Stimulated activated CD4-positive, alpha-beta T cell treated with anti-CD3 and anti-CD28 coated beads, Interleukin-12 subunit alpha, Interleukin-12 subunit beta, amount 100 ng/mL, for 48 hours (primary cell): ENCODE measurements at regions not wholly inside any gene's neighbourhood (a gene's known extent, or its start where the extent isn't known, plus 50 kb on each side); places are given as distances from the start of the nearest gene placed in this dataset.
A peak's percentile ranks its signal among the peaks of the same experiment; 100 is the strongest.
"Not testable (repeated sequence)": the region's sequence is repeated elsewhere in the genome, so short reads cannot be mapped to it uniquely, and the experiment has no call there.

Experiments used
- DNase-seq, 3 donors: peaks; one replicate each; pipeline ENCODE4 v3.0.0-alpha.2; 2020; ENCODE audit warnings: low read depth in 2 of 3, low spot score in 1 of 3

DNA sequence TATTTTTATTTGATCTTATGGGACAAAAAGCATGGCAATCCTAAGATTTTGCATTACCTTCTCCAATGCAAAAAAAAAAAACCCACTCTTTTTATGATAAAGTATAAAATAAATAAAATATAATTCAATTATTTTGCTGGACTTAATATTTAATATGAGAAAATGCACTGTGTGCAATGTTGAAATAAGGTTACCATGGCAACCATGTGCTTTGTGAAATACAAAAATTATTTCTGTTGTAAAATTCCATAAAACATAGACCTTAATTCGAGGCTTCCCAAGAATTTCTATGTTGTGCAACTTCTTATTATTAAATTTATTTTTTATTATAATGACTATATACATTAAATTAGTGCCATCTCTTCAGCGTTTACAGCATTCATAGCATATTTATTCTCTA is 989.5 kb downstream of the MRPL39 start:
- DNase-seq, result no peak

DNA sequence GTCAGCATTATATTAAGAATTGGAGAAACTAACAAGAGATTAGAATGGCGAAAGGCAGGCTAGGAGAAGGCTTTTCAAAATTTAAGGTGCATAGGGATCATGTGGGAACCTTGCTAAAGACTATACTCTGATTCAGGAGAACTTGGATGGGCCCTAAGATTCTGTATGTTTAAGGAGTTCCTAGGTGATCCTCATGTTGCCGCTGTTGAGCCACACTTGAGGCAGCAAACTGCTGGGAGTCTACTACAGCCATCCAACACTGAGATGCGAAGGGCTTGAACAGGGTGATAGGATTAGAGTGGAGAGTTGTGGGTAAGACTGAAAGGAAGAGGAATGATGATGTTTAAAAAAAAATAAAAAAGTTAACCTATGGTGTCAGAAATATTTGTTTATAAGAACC is 1013.2 kb downstream of the MRPL39 start:
- no peak for DNase-seq

DNA sequence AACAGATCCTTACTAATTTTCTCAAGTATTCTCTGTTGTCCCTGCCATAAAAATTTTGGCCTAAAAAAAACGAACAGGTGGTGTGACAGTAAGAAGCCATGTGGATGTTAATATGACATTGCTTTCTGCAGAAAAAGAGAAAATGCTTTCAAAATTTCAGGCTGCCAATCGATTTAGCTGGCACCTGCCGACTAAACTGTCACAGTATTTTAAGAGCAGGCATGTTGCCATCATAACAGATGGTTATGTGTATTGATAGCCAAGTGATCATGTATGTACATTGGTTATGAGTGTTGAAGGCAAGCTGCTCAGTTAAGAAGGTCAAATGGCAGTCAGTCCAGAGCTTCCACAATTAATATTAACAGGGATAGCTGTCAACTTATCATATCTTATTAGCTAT is 1017.0 kb downstream of the MRPL39 start:
- no peak for DNase-seq

DNA sequence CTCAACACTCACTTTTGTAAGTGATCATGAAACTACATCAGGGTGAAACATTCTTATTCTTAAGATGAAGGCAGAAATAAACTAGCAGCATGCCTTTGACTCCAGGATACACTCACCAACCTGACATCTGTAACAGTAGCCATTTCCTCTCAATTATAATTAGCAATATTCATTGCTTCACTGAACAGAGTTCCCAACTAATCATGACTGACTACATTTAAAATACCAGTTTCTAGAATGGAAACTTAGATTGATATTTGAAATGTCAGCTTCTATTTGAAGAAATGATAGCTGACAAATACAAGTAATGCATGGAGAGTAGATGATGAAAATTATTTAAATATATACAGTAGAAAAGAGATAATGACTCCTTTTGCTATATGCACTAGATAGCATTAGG is 1023.8 kb downstream of the MRPL39 start:
- DNase-seq, result no peak

DNA sequence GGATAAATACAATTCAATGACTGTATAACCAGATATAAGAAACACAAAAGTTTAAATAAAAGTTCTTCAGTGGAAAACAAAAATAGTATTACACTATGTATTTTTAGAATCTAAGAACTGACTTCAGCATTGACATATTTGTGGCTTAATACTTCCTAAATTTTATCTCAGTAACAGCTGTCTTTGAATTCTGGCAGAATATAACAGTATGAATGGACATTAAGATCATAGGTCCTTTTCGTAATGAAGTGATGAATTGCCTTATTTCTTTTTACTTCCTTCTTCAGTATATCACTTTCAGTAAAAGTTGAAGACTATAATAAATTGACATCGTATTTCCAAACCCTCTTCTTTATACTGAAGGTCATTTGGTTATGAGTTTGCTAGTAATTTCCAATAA is 1030.0 kb downstream of the MRPL39 start:
- no peak for DNase-seq

DNA sequence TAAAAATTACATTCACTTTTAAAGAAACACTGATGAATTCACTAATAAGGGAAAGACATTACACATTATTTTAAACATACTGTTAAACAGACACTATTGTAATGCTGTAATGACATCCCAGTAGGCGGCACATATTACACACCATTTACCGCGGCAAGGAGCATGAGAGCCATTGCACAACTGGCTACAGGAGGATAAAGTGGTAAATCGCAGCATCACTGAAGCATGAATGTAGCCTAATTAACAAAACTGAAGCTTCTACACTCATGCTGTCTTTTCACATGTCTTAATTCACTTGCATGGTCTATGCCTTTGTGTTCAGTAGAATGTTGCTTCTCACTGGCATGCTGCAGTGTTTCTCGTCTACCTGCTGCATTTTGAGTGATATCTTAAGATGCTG is 1046.0 kb downstream of the MRPL39 start:
- no peak for DNase-seq

DNA sequence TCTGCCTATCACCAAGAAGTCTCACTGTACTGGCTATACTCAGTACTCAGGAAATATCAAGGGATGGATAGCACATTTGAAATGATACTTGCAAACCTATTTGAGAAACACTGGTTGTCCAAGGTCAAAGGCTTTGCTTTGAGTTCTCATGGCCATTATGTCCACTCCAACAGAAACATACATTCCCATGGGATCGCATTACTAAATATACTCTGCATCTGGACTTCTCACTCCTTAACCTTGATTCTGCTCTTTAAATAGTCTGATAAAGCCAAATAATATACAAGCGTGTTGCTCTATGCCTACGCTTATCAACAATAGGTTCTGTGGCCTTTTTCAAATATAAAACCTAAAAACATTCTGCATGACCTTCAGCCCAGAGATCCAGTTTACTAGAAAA is 1054.8 kb downstream of the MRPL39 start:
- no peak for DNase-seq

DNA sequence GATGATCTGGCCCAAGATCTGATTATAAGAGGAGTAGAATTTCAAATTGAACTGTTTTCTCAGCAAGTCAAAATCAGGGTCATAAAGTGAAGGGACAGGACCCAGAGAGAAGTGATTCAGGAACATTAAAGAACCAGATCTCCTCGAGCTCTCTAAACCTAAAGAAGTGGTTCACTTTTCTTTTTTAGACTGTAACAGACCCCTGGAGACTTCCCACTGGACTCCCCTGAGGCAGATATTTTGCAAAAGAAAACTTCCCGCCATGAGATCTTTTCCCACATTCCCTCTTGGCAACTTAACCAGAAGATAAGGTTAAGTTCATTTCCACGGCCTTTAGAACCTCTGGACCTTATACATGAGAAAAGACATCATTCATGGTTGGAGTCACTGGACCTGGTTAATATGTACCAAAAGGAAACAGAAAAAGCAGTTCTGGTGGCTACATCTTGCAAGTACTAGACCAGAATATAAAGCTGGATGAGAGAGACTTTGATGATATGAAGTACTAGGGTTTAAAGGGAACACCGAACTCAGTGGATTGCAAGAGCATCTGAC is 1061.4 kb downstream of the MRPL39 start:
- DNase-seq, result no peak

DNA sequence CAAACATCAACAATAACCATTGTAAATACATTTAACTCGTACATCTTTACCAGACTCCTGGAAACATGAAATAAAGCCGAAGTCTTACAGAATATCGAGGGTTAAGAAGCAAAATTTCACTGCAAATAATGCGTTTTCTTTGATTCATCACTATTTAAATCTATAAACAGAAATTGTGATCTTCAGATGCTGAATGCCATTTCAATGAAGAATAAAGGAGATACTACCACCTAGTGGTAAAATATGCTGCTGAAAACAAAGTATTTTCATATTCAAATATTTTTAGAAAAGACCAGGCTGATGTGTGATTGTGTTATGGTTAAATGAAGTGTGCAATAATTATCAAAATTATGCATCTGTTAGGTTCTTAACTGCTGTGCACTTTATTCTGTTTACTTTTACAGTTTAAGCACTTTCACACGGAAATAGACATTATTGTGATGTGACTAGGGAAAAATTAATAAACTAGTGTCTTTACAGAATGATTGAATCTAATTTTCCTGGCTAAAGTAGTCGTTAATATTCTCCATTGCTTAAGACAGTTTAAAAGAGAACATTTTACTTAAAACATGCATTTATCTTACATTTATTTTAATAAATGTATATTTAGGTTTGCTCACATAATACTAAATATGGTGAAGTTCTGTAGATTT is 1093.1 kb downstream of the MRPL39 start:
- DNase-seq, result no peak

DNA sequence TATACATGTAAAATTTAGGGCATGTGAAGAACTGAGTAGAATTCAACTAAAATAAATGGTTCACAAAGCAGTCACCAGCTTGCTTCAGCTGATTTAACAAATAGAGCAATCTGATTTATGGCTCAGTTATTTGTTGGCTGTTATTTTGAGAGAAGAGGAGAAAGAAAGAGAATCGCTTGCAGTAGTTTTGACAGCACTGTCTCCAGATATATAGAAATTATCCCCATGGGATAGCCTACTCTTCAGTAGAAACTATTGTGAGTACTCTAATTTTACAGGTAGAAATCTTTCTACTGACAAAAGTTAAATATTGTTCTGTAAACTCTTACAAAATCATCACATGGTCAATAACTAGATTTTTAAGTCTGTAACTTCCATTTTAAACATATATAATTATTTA is 1098.2 kb downstream of the MRPL39 start:
- no peak for DNase-seq

DNA sequence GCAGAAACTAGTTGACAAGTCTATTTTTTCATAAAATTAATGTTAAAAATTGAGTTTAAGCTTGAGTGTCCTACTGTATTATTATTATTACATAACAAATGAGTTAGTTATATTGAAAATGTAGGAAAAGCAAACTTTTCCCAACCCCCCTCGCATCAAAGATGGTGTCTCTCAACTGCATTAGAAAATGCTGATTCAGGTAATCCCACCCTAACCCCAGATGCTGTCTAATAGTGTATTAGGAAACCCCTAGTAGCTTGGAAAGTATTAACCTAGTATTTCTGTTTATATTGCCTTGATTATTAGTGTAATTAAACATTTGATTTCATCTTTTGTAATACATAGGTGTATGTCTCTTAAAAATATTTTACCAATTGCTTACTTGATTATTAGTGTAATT is 1120.3 kb downstream of the MRPL39 start:
- no peak for DNase-seq

DNA sequence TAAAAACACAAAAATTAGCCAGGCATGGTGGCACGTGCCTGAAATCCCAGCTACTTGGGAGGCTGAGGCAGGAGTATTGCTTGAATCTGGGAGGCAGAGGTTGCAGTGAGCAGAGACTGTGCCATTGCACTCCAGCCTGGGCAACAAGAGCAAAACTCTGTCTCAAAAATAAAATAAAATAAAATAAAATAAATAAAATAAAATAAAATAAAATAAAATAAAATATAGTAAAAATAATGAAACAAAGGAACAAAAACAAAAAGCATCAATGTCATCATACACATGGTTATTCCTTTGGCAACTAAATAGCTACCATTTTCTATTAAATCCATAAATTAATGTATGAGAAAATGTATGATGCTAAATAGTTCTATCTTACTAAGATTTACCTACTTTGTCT is 1123.9 kb downstream of the MRPL39 start:
- not testable (repeated sequence) for DNase-seq

DNA sequence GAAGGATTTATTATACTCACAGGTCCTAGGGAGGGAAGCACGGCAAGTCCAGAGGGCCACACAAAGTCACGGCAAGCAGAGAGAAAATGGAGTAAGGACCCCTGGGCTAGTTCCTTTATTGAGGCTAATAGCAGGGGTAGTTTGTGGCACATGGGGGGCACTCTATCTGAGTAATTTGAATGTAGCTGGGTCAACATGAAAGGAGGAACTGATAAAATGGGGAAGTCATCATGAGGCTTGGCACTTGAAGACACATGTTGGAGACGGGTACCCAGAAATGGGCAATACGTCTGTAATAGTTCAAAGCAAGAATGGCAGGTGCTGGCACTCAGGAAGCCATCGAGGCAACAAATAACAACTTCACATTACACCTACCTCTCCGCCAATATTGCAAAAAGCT is 1136.4 kb downstream of the MRPL39 start:
- DNase-seq, result no peak

DNA sequence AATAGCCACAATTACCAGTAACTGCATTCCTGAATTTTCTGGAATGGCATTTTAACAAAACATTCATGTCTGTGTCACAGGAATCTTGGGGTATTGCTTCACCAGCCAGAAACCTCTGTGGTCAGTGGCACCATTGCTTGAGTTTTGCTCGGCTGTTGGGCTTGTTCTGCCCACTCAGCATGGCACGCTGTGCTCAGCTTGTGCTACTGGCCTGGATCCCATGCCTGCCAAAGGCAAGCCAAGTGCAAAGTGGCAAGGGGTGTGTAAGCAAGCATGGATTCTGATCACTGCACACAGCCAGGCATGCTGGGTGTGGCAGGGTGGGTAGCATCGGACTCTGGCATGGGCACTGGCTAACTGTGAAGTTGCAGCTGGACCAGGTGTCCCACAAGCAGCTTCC is 1150.9 kb downstream of the MRPL39 start:
- DNase-seq, result no peak

DNA sequence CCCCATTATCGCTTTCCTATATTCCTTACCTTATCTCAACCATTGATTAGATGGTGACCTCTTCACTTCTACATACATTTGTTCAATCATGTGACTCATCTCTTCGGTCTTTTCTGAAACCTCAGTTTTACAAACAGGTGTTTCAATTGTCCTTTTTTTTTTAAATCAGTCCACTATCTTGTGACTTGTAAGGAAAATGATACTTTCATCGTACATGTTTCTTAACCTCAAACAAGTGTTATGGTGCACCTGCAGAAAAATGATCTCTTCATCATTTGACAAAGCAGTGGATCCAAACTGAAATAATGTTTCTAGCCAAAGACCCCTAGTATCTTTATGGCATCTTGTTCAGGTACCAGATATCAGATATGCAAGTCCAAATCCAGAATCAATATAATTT is 1157.2 kb downstream of the MRPL39 start:
- DNase-seq, result no peak

DNA sequence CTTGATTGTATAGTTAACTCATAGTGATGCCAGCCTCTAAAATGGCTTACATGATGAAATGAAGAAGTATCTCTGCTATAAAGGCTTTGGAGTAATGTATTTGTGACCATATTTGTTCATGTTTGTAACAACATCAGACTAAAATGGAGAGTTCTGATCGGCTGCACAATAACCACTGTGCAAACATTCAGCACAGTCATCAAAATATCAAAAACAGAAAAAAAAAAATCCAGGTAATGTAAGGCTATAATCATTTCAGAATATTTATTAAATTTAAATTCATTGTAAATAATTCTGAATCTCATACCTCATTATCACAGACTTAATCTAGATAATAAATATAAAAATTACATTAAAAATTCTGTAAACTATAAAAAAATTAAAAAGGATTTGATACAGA is 1161.8 kb downstream of the MRPL39 start:
- no peak for DNase-seq

DNA sequence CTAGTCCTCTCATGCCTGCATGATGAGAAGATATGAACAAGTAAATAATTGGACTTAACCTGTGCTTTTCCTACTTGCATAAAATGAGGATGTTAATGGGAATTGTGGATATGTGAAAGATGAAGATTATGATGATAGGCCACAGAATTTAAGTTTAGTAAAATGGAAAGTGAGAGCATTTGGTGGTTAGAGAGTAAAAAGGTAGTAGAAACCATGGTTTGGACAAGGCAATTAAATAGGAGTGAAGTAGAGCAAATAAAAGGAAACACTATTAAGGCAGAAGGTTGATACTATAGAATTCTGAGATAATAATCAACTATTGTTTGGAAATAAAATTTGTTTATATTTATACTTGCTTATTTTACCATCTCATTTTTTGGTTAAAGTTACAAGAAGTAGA is 1162.5 kb downstream of the MRPL39 start:
- no peak for DNase-seq

DNA sequence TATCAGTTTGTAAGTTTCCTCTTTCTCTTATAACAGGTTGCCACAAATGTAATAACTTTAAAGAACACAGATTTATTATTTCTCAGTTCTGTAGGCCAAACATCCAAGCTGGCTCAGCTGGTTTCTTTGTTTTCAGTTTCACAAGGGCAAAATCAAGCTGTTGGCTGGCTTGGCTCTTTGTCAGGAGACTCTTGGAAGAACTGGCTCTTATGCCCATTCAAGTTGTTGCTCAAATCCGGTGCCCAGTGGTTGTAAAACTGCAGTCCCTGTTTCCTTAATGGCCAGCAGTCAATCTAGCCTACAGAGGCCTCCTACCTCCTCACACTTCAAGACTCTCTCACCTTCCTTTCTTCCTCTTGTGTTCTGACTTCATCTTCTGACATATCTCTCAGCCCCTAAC is 1171.0 kb downstream of the MRPL39 start:
- no peak for DNase-seq

DNA sequence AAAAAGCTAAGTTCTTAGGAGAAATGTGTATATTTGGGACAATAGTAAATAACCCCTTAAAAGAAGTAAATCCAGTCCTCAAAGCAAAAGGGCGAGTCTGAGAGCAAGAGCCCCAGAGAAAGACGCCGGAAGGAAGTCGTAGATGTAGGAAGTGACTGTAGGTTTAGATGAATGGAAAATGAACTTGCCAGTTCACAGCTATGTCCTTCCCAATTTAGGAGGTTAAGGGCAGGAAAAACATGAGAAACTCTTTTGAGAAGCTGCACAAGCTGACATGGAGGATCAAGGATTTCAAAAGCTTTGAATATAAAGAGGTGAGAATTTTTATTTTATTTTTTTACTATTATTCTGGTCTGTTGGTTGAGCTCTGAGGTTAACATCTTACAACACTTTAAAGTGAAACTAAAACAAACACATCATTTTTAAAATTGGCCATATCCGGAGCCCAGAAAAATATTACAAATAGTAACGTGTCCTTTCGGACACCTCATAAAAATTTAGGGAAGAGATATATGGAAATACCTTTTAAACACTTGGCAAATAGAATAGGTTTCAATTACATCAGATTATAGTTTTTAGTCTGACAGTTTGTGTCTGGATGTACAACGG is 1178.6 kb downstream of the MRPL39 start:
- DNase-seq, result peak in 1 of 3 donors; percentile 3

DNA sequence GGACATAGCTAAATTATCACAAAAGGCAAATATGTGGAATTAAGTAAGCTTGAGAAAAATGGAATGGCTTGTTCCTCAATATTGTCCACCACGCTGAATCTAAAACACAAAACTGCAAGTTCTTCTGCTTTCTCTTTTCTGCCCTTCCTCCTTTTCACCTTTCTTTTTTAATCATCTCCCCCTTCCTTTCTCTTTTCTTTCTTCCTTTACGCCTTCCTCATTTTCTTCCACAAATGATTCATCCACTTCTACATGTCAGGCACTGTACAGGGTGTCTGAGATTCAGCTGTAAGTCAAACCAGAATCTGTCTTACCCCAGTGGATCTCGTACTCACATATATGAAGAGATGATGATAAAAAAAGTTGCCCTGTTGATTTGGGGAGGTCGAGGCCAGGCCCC is 1182.5 kb downstream of the MRPL39 start:
- DNase-seq, result no peak

DNA sequence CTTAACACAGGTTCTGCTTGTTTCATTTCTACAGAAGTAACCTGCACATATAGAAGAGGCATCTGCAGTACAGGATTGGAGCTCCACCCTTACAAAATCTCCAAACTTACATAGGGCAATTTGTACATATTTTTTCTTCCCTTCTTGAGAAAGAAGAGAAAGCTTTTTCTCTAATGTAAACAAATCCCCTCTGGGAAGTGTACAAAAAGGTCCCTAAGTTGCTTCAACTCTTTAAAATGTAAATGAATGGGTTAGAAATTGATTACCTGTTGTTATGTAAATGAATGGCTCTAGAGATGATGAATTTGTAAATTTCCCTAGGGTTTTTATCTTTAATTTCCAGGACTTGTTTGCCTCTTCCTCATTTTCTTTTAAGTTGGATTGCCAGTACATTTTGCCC is 1183.7 kb downstream of the MRPL39 start:
- DNase-seq, result no peak

DNA sequence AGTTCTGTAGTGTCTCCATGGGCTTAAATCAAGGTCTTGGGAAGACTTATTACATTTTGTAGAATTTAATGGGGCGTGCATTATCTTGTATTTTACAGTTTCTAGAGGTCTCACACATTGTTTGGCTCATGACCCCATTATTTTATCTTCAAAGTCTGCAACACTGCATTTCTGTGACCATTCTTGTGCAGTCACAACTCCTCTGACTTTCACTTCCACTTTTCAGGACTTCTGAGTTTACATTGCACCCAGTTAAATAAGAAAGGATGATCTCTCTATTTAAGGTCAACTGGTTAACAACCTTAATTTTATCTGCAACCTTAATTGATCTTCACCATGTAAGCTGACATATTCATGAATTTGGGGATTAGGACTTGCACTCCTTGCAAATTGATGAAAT is 1186.6 kb downstream of the MRPL39 start:
- no peak for DNase-seq

DNA sequence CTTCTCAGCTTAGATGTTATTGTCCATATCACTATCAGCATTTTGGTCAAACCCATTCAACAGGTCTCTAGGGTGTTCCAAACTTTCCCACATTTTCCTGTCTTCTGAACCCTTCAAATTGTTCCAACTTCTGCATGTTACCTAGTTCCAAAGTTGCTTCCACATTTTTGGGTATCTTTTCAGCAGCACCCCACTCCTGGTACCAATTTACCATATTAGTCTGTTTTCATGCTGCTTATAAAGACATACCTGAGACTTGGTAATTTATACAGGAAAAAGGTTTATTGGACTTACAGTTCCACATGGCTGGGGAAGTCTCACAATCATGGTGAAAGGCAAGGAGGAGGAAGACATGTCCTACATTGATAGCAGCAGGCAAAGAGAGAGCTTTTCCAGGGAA is 1187.6 kb downstream of the MRPL39 start:
- not testable (repeated sequence) for DNase-seq
